Stimulated activated naive CD8-positive, alpha-beta T cell treated with anti-CD3 and anti-CD28 coated beads, Interleukin-15, Interleukin-2, amounts not matched to agents 100 U/mL and 50 U/mL, for 24 hours (primary cell): ENCODE measurements at regions not wholly inside any gene's neighbourhood (a gene's known extent, or its start where the extent isn't known, plus 50 kb on each side); places are given as distances from the start of the nearest gene placed in this dataset.

Source experiments
- ATAC-seq: fragments of 150-1000 bp; cut with Tn5 transposase; one replicate; pipeline ENCODE4 v1.10.0; 2021
- DNase-seq: peaks from one replicate; pipeline ENCODE4 v3.0.0; 2021

- no peak for ATAC-seq
Observed at GRCh38 chr2:236689981-236690380, 120.4 kb downstream of the ACKR3 start.

DNA sequence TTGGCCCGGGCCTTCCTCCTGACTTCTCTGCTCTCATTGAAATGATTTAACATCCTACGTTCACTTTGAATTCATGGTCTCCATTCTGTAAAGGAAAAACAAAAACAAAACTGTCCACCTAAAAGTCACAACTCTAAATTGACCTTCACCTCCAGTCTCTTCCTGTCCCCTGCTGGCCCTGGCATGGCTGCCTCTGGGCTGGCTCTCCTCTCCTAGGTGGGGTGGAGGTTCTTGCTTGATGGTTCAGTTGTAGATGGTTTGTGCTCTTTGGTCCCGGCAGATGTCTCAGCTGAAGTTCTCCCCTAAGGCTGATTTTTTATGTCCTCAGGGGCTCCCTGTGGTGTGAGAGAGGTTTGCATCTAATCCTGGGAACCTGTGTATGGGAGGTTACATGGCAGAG, 121.1 kb downstream of the ACKR3 start:
- DNase-seq (no peak), ATAC-seq (no peak)

More at GRCh38 chr2:236689981-236690380, 120.4 kb downstream of the ACKR3 start:
- DNase-seq: no peak

- DNase-seq (no peak), ATAC-seq (no peak)
Observed at GRCh38 chr2:236691799-236692167, 122.2 kb downstream of the ACKR3 start.

GRCh38 chr2:236692937-236693336, 123.3 kb downstream of the ACKR3 start:
- DNase-seq: no peak
- ATAC-seq: no peak

- DNase-seq (no peak), ATAC-seq (no peak)
Observed at GRCh38 chr2:236693531-236693930, 123.9 kb downstream of the ACKR3 start.

DNA sequence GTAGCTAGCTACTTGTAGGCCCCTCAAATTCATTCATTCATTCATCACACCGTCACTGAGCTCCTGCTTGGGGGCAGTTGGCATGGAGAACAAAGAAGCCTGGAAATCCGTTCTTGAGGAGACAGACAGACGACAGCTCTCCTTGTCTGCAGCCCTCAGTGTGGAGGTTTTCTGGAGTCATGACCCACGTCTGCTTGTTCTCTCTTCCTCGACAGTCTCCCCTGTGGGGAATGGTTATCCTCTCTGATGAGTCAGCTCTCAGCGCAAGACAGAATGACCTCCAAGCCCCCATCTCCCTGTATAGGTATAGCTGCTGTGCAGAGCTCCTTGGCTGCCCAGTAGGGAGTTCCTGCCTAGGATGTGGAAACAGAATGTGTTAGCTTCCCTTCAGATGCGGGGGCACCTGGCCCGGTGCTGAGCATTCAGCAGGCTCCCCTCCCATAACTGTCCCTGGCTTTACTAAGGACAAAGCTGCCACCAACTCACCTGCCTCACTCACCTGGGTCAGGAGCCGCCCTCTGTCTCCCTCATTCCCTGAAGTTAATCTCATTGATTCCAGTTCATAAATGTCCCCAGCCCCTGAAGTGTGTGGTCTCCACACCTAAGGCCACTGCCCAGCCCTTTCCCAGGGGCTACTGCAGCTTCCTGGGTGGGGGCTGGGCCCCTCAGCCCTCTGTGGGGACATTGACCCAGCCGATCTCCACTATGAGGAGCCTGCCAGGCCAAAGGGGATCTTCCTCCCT, 124.7 kb downstream of the ACKR3 start:
- no peak for ATAC-seq
- DNase-seq: no peak

DNA sequence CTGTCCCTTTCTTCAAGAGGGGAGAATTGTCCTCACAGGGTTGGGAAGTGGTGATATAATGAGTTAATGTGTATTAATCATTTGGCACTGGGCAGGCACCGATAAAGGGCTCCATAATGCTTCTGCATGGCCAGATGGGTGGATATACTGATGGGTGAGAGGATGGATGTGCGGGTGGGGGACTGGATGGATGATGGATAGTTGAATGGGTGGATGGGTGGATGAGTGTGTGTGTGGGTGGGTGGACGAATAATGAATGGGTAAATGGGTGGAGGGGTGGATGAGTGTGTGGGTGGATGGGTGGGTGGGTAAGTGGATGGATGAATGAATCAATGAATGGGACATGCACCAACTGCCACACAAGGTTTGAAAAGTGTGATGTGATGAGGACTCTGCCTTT, 127.2 kb downstream of the ACKR3 start:
- ATAC-seq (no peak), DNase-seq (no peak)

GRCh38 chr2:236698016-236698627, 128.5 kb downstream of the ACKR3 start:
- no peak for ATAC-seq
- DNase-seq: no peak

DNA sequence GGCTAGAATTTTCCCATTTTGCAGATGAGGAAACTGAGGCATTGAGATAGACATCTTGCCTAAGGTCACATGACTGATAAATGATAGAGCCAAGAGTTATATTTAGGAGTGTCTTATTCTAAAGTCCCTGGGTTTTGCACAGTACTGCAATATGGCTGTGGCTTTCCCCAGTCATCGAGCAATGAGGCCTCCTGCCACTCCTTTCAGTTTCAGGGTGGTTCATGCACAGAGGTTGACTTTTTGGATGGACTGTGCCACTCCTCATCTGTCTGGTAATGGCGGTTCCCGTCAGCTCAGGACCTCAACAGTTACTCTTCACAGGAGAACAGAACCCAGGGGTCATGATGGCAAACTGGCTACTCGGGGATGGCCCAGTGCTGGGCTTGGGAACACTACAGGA, 131.1 kb downstream of the ACKR3 start:
- no peak for ATAC-seq
- DNase-seq: no peak

DNA sequence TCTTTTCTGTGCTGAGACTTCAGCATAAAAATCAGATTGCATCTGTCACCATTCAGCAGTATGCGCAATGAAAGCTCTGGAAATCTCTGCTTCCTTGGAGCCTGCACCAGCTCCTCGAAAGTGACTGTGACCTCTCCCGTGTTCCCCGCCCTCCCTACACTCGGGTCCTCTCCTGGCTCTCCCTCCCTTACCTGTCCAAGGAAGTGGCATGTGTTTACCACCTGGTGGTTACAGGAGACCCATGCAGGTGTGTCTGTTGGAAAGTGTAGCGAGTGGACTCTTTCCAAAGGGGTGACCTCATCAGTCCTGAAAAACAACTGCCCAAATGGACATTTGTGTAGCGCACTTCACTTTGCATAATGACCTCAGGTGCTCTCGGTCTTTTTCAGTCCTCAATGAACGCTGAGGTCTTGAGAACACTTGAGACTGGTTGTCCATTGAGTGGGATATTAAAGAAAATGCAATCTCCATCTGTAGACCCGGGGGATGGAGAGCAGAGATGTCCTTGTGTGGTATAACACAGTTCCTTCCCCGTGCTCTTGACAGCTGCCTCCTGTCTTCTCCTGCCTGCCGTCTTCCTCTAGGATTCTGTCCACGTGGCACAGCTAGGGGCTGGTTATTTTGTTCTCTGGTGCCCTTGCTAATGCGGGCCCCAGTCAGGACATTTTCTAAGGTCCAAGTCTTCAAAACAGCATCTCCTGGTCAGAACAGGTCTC, 133.2 kb downstream of the ACKR3 start:
- ATAC-seq (no peak), DNase-seq (no peak)

DNA sequence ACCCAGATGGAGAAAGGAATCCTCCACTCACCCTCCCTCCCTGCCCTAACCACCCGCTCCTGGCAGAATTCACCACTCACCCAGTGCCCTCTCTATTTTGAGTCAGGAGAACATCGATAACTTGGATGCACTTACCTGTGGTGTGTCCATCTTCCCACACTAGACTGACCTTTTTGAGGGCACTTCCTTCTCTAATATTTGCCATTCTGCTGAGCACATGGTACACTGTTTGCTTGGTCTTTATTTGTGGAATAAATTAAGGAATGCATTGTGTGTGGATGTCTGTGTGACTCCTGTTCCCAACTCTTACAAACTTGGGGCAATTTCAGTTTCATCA, 133.7 kb downstream of the ACKR3 start:
- no peak for ATAC-seq

DNA sequence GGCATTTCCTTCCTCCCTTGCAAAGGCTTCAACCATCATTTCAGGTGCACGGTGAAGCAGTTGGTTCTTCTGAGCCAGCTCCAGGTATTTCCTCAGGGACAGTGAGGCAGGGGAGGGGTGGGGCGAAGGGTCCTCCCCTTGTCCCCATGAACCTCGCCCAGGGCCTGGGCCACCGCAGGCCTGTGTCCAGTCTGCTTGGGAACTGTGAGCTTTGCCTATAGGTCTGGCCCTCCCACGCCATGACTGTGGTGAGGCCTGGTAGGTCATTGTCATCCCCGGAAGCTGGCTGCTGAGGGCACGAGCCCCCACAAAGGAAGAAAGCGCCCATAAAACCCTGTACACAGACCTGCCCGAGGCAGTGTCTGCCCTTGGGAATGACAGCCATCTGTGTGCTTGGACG, 134.3 kb downstream of the ACKR3 start:
- DNase-seq: no peak
- ATAC-seq: no peak

More for the DNA sequence above, 133.7 kb downstream of the ACKR3 start:
- no peak for DNase-seq

GRCh38 chr2:236704887-236705286, 135.3 kb downstream of the ACKR3 start:
- no peak for ATAC-seq
- DNase-seq: no peak

- no peak for ATAC-seq
Observed at GRCh38 chr2:236705295-236706105, 135.9 kb downstream of the ACKR3 start.

DNA sequence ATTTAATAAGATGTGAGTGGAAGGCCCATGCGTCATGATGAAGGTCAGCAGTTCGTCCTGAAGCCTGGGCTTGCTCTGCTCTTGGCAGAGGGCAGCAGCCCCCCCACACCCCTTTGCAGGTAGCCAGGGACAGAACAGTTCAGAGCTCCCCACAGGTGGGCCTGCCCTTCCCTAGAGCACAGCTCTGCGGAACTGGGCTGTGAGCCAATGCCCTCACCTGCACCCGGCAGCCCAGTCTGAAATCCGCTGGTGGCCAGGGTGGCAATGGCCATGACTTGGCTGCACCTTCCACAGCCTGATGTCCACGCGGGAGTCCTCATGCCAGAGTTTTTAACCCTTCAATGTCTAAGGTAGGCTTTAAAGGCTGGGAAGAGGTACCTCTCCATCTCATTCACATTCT, 136.7 kb downstream of the ACKR3 start:
- ATAC-seq (no peak), DNase-seq (no peak)

More at GRCh38 chr2:236705295-236706105, 135.9 kb downstream of the ACKR3 start:
- DNase-seq: no peak

DNA sequence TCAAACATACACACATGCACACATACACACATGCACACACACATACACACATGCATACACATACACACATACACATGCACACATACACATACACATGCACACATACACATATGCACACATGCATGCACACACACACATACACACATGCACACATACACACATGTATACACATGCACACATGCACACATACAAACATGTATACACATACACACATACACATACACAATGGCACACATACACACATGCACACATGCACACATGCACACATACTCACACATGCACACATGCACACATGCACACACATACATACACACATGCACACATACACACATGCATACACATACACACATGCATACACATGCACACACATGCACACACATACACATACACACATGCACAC, 137.2 kb downstream of the ACKR3 start:
- ATAC-seq: no peak

DNA sequence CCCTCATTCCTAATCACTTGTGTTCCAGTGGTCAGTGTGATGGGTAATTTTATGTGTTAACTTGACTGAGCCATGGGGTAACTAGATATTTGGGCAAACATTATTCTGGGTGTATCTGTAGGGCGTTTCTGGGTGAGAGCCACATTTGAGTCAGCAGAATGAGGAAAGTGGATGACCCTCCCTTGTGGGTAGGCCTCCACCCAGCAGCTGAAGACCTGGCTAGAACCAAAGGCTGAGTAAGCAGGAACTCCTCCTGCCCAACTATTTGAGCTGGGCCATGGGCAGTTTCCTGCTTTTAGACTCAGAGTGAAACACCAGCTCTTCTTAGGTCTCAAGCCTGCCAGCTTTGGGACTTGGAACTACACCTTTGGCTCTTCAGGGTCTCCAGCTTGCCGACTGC, 141.8 kb downstream of the ACKR3 start:
- ATAC-seq (no peak), DNase-seq (no peak)

More for the DNA sequence above, 137.2 kb downstream of the ACKR3 start:
- no peak for DNase-seq

DNA sequence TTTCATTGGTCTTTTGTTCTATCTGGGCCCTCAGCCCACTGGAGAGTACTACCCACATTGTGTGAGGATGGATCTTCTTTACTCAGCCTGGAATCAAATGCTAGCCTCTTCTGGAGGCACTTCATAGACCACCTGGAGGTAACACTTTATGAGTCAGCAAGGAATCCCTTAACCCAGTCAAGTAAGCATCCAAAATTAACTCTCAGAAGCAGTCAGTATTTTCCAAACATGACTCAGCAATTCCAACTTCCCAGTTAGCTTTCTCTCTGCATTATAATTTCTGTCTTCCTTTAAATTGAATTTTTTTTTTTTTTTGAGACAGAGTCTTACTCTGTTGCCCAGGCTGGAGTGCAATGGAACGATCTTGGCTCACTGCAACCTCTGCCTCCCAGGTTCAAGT, 142.7 kb downstream of the ACKR3 start:
- DNase-seq (no peak), ATAC-seq (no peak)

- DNase-seq (no peak), ATAC-seq (no peak)
Observed at GRCh38 chr2:236712961-236713673, 143.5 kb downstream of the ACKR3 start.

GRCh38 chr2:236714080-236714479, 144.5 kb downstream of the ACKR3 start:
- ATAC-seq (no peak), DNase-seq (no peak)

GRCh38 chr2:236715077-236715476, 145.5 kb downstream of the ACKR3 start:
- DNase-seq (no peak), ATAC-seq (no peak)

DNA sequence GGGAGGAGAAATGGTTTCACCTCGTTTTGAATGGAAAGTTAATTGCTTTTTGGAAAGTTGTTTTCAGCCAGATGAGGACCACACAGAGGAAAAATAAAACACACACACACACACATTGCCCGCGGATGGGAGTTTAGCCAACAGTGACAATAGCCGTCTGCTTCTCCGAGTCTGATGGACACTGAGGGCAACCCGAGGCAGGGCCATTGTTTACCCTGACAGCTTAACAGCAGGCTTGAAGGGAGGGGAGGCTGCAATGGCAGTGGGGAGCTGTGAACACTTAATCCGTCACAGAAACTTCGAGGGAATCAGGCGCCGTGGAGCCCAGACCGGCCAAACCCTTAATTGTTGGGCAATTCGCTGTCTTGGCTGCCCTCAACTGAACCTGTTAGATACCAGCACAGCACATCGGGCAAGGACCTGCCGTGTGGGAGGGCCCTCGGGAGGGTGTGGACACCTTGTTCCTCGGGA, 145.9 kb downstream of the ACKR3 start:
- no peak for DNase-seq
- no peak for ATAC-seq
